Activated T-helper 2 cell treated with anti-CD3 and anti-CD28 coated beads, Interferon-gamma antibody, Interleukin-2, Interleukin-4, amounts not matched to agents 10 μg/mL and 5 μg/mL and 100 μg/mL, durations not matched to agents 14 hours and 24 hours and 36 hours (primary cell): ENCODE measurements at regions not wholly inside any gene's neighbourhood (a gene's known extent, or its start where the extent isn't known, plus 50 kb on each side); places are given as distances from the start of the nearest gene placed in this dataset.

Source experiments
- DNase-seq: peaks from one replicate; pipeline ENCODE4 v3.0.0; 2021; ENCODE audit warnings: low spot score
- H3K27ac Mint-ChIP-seq: one replicate; pipeline ENCODE4 v1.8.0; 2021; ENCODE audit warnings: mixed read lengths
- H3K27me3 Mint-ChIP-seq: one replicate; pipeline ENCODE4 v1.8.0; 2021; ENCODE audit warnings: low read depth, mixed read lengths
- H3K36me3 Mint-ChIP-seq: one replicate; pipeline ENCODE4 v1.8.0; 2021; ENCODE audit warnings: low read depth, mixed read lengths
- H3K4me1 Mint-ChIP-seq: one replicate; pipeline ENCODE4 v1.8.0; 2021; ENCODE audit warnings: low read depth, mixed read lengths
- H3K4me3 Mint-ChIP-seq: one replicate; pipeline ENCODE4 v1.8.0; 2021; ENCODE audit warnings: low read depth, mild to moderate bottlenecking, moderate library complexity, mixed read lengths
- H3K9me3 Mint-ChIP-seq: one replicate; pipeline ENCODE4 v1.8.0; 2021; ENCODE audit warnings: mixed read lengths
- intact Hi-C: fragments of 100-400 bp; cut with micrococcal nuclease; formaldehyde crosslinking; loops from one replicate; pipeline ENCODE4 v1.15.1; 2023

GRCh38 chr3:159616234-159616825, 372.3 kb upstream of the IL12A start:
- H3K4me1 Mint-ChIP-seq = no peaks in the 10 kb centered on the region
- H3K9me3 Mint-ChIP-seq = no peaks in the 10 kb centered on the region
- H3K27me3 Mint-ChIP-seq = no peaks in the 10 kb centered on the region
- no peaks in the 10 kb centered on the region for H3K36me3 Mint-ChIP-seq
- H3K4me3 Mint-ChIP-seq = no peak overlapping the region
- DNase-seq = no peak
- intact Hi-C loops = no loop called here
- H3K27ac Mint-ChIP-seq = no peak overlapping the region

GRCh38 chr3:159619341-159619885, 369.2 kb upstream of the IL12A start:
- Mint-ChIP-seq H3K4me1 (no peaks in the 10 kb centered on the region), H3K4me3 (no peak overlapping the region), H3K36me3 (no peaks in the 10 kb centered on the region), H3K9me3 (no peaks in the 10 kb centered on the region), H3K27ac (no peak overlapping the region), H3K27me3 (no peaks in the 10 kb centered on the region)
- no peak for DNase-seq
- intact Hi-C loops = no loop called here

DNA sequence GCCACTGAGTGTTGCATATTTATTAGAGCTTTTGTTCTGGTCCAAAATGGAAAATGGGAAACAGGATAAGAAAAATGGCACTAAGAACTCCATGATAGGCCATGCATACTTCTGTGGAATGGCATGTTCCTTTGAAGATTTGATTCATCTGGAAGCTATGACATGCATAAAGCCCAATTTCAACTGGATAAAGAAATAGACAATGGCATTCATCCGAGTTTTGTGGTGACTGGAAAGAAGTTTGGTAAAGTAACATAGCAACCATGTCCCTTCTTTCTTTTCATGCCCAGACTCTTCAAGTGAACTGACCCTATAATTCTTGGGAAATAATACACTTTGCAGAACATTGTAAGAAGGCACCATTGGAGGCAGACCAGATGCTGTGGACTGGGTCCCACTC, 368.4 kb upstream of the IL12A start:
- no peak for DNase-seq
- H3K36me3 Mint-ChIP-seq = no peaks in the 10 kb centered on the region
- no peaks in the 10 kb centered on the region for H3K27me3 Mint-ChIP-seq
- H3K9me3 Mint-ChIP-seq = no peaks in the 10 kb centered on the region
- H3K4me3 Mint-ChIP-seq = no peak overlapping the region
- intact Hi-C loops = no loop called here
- H3K27ac Mint-ChIP-seq = no peak overlapping the region
- H3K4me1 Mint-ChIP-seq = no peaks in the 10 kb centered on the region

- H3K4me3 Mint-ChIP-seq = no peak overlapping the region
- DNase-seq = no peak
- no peaks in the 10 kb centered on the region for H3K36me3 Mint-ChIP-seq
- H3K4me1 Mint-ChIP-seq = no peaks in the 10 kb centered on the region
- intact Hi-C loops = no loop called here
- no peak overlapping the region for H3K27ac Mint-ChIP-seq
- H3K27me3 Mint-ChIP-seq = no peaks in the 10 kb centered on the region
- H3K9me3 Mint-ChIP-seq = no peaks in the 10 kb centered on the region
Measured at GRCh38 chr3:159620873-159621272, 367.8 kb upstream of the IL12A start.

GRCh38 chr3:159624616-159625015, 364.0 kb upstream of the IL12A start:
- Mint-ChIP-seq H3K9me3 (no peaks in the 10 kb centered on the region), H3K27me3 (no peaks in the 10 kb centered on the region), H3K27ac (no peak overlapping the region), H3K4me3 (no peak overlapping the region), H3K36me3 (no peaks in the 10 kb centered on the region), H3K4me1 (no peaks in the 10 kb centered on the region)
- intact Hi-C loops = no loop called here
- DNase-seq = no peak

GRCh38 chr3:159625594-159625993, 363.0 kb upstream of the IL12A start:
- Mint-ChIP-seq H3K27ac (no peak overlapping the region), H3K27me3 (no peaks in the 10 kb centered on the region), H3K9me3 (no peaks in the 10 kb centered on the region), H3K4me1 (no peaks in the 10 kb centered on the region), H3K36me3 (no peaks in the 10 kb centered on the region), H3K4me3 (no peak overlapping the region)
- intact Hi-C loops = no loop called here
- no peak for DNase-seq

- H3K4me3 Mint-ChIP-seq = no peak overlapping the region
- intact Hi-C loops = no loop called here
Measured at GRCh38 chr3:159626598-159626997, 362.0 kb upstream of the IL12A start.

GRCh38 chr3:159627229-159627628, 361.4 kb upstream of the IL12A start:
- H3K4me1 Mint-ChIP-seq = no peaks in the 10 kb centered on the region
- no peak overlapping the region for H3K27ac Mint-ChIP-seq
- no peak overlapping the region for H3K4me3 Mint-ChIP-seq
- no peaks in the 10 kb centered on the region for H3K36me3 Mint-ChIP-seq
- no peaks in the 10 kb centered on the region for H3K9me3 Mint-ChIP-seq
- DNase-seq = no peak
- no peaks in the 10 kb centered on the region for H3K27me3 Mint-ChIP-seq
- intact Hi-C loops = no loop called here

More at GRCh38 chr3:159626598-159626997, 362.0 kb upstream of the IL12A start:
- no peaks in the 10 kb centered on the region for H3K9me3 Mint-ChIP-seq
- no peak overlapping the region for H3K27ac Mint-ChIP-seq
- no peaks in the 10 kb centered on the region for H3K27me3 Mint-ChIP-seq
- H3K36me3 Mint-ChIP-seq = no peaks in the 10 kb centered on the region
- no peak for DNase-seq
- H3K4me1 Mint-ChIP-seq = no peaks in the 10 kb centered on the region

- Mint-ChIP-seq H3K9me3 (no peaks in the 10 kb centered on the region), H3K36me3 (no peaks in the 10 kb centered on the region), H3K4me3 (no peak overlapping the region), H3K4me1 (no peaks in the 10 kb centered on the region), H3K27me3 (no peaks in the 10 kb centered on the region), H3K27ac (no peak overlapping the region)
- DNase-seq = no peak
- intact Hi-C loops = no loop called here
Measured at GRCh38 chr3:159627634-159628033, 361.0 kb upstream of the IL12A start.

GRCh38 chr3:159629329-159630084, 359.1 kb upstream of the IL12A start:
- Mint-ChIP-seq H3K4me1 (no peaks in the 10 kb centered on the region), H3K27ac (no peak overlapping the region), H3K27me3 (no peaks in the 10 kb centered on the region), H3K36me3 (no peaks in the 10 kb centered on the region), H3K4me3 (no peak overlapping the region), H3K9me3 (no peaks in the 10 kb centered on the region)
- no peak for DNase-seq
- intact Hi-C loops = no loop called here

DNA sequence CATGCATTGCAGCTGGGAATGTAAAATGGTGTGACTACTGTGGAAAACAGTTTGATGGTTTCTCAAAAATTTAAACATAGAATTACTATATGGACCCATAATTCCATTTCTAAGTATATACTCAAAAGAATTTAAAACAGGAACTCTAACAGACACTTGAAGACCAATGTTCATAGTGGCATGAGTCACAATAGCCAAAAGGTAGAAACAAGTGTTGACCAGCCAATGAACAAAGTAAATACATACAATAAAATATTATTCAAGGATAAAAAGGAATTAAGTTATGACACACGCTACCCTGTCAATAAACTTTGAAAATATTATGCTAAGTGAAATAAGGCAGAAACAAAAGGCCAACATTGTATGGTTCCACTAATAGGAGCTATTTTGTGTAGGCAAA, 357.4 kb upstream of the IL12A start:
- no peaks in the 10 kb centered on the region for H3K9me3 Mint-ChIP-seq

DNA sequence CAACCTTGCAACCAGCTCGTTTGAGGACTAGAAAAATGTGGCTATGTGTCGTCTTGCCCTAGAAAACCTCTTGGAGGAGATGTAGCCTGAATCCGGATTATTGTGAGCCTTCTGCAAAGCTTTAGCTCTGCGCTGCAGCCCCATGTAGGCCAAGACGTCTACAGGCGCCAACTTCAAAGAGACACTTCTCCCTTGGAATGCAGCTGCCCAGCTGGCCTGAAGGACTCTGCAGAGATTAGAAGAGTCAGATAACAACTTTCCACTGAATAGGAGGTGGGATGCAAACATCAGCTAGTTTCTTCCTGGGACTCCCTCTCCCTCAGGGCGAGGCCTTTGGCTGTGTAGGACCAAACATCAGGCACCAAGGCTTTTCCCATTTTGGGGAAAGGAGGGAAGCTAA, 356.5 kb upstream of the IL12A start:
- H3K27me3 Mint-ChIP-seq = no peaks in the 10 kb centered on the region
- intact Hi-C loops = no loop called here
- DNase-seq = no peak

More for the DNA sequence above, 357.4 kb upstream of the IL12A start:
- Mint-ChIP-seq H3K27ac (no peak overlapping the region), H3K36me3 (no peaks in the 10 kb centered on the region), H3K4me3 (no peak overlapping the region), H3K27me3 (no peaks in the 10 kb centered on the region), H3K4me1 (peaks cover 4% of the 10 kb centered on the region)
- no peak for DNase-seq
- intact Hi-C loops = no loop called here

DNA sequence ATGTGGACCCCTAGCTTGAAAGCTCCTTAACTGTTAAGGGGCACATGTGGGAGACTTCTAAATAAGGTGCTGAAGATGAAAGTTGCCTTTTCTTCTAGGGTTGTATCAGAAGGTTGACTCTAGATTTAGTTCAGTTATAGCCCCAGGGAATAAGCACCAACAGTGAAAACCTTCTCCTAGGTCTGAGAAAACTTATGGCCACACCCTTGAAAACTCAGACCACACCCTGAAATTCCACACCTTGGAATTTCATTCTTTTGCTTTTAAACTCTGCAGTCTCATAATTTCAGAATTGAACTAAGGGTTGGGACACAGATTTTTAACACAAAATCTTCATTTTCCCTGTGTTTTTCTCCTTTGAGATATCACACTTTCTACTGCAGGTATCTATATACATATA, 355.8 kb upstream of the IL12A start:
- Mint-ChIP-seq H3K4me3 (no peak overlapping the region), H3K27me3 (no peaks in the 10 kb centered on the region), H3K27ac (no peak overlapping the region), H3K4me1 (peaks cover 4% of the 10 kb centered on the region), H3K36me3 (no peaks in the 10 kb centered on the region), H3K9me3 (no peaks in the 10 kb centered on the region)
- DNase-seq = no peak
- intact Hi-C loops = no loop called here

More for the DNA sequence above, 356.5 kb upstream of the IL12A start:
- Mint-ChIP-seq H3K9me3 (no peaks in the 10 kb centered on the region), H3K4me3 (no peak overlapping the region), H3K27ac (no peak overlapping the region), H3K36me3 (no peaks in the 10 kb centered on the region), H3K4me1 (peaks cover 4% of the 10 kb centered on the region)
